ENCODE measurements at regions not wholly inside any gene's neighbourhood (a gene's known extent, or its start where the extent isn't known, plus 50 kb on each side); places are given as distances from the start of the nearest gene placed in this dataset.

DNA sequence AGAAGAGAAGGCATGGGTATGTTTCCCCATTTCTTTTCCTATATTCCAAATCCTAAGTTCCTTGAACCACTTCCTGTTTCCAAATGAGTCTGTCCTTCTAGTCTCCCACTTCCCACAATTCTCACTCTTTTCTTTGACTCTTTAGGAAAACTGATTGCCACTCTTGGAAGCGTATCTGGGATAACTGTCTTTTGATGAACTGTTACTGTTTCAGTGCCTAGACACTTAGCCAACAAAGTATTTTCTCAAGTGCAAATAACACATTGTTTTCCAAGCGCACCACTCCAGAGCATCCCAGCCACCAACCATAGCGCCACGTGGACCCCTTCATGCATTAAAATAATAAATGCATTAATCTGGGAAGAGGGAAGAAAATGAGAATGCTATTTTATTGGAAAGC is 342.8 kb downstream of the MTX2 start:
- TF ChIP-seq, protein P1, sequence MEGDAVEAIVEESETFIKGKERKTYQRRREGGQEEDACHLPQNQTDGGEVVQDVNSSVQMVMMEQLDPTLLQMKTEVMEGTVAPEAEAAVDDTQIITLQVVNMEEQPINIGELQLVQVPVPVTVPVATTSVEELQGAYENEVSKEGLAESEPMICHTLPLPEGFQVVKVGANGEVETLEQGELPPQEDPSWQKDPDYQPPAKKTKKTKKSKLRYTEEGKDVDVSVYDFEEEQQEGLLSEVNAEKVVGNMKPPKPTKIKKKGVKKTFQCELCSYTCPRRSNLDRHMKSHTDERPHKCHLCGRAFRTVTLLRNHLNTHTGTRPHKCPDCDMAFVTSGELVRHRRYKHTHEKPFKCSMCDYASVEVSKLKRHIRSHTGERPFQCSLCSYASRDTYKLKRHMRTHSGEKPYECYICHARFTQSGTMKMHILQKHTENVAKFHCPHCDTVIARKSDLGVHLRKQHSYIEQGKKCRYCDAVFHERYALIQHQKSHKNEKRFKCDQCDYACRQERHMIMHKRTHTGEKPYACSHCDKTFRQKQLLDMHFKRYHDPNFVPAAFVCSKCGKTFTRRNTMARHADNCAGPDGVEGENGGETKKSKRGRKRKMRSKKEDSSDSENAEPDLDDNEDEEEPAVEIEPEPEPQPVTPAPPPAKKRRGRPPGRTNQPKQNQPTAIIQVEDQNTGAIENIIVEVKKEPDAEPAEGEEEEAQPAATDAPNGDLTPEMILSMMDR (IDR thresholded peaks at IDR 0.05; ENCODE audit: insufficient read depth, low read length, poor library complexity, severe bottlenecking), result no peak

DNA sequence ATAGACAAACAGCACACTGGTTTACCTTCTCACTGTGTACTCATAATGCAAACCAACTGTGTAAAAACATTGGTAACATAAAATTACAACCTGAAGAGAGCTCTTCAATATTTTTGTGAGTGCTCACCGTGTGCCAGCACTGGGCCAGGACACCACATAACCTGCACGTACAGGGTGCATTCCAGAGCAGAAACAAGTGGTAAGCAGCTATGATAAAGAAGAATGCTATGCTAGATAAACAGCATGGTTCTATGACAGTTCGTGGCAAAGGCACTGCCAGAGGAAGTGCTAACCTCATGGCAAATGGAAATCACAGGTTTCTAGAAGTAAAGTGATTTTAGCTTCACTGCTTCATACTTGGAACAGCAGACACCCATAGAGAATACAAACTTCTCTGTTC is 343.5 kb downstream of the MTX2 start:
- Histone ChIP-seq H3K27me3 (ENCODE audit: control insufficient read depth, insufficient read depth, low read length) (no peaks in the 10 kb centered on the region), H3K4me3 (ENCODE audit: low read depth, low read length) (no peak overlapping the region), H3K36me3 (ENCODE audit: control insufficient read depth, insufficient read depth, low read length) (no peaks in the 10 kb centered on the region)
- TF ChIP-seq, protein P1 (IDR thresholded peaks at IDR 0.05; ENCODE audit: insufficient read depth, low read length, poor library complexity, severe bottlenecking), result no peak
- DNase-seq (ENCODE audit: low read depth), result peak; percentile 31

More for the DNA sequence above, 342.8 kb downstream of the MTX2 start:
- Histone ChIP-seq H3K36me3 (ENCODE audit: control insufficient read depth, insufficient read depth, low read length) (no peaks in the 10 kb centered on the region), H3K4me3 (ENCODE audit: low read depth, low read length) (no peak overlapping the region), H3K27me3 (ENCODE audit: control insufficient read depth, insufficient read depth, low read length) (no peaks in the 10 kb centered on the region)
- DNase-seq (ENCODE audit: low read depth), result no peak

DNA sequence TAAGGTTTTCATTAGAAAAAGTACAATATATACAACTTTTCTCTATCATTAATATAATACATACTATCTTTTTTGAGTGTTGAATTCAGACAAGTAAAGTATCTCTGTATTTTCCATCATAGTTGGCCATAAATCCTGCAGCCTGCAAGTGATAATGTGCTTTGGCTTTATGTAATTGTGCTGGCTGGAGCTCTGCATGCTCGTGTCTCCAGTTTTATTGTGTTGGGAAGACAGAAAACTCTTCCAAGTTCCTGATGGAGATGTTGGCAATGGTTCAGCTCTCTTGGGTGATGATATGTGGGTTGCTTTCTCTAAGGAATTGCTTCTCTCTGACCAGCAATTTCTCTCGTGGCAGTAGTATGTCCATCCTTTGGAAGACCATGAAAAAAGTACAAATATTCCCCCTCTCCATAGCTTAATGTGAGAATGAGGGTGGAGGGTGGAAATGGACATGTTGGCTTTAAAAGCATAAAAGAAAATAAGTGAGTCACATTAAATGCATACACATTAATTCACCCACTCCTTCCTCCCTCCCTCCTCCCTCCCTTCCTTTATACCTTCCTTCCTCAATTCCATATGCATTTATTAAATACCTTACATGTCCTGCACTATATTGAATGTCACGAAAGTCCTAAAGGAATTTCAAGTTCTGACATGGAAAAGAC is 344.2 kb downstream of the MTX2 start:
- H3K4me3 ChIP-seq (ENCODE audit: low read depth, low read length), result no peak overlapping the region
- DNase-seq (ENCODE audit: low read depth), result no peak
- TF ChIP-seq, protein P1 (IDR thresholded peaks at IDR 0.05; ENCODE audit: insufficient read depth, low read length, poor library complexity, severe bottlenecking), result no peak
- no peaks in the 10 kb centered on the region for H3K36me3 ChIP-seq (ENCODE audit: control insufficient read depth, insufficient read depth, low read length)
- H3K27me3 ChIP-seq (ENCODE audit: control insufficient read depth, insufficient read depth, low read length), result no peaks in the 10 kb centered on the region

DNA sequence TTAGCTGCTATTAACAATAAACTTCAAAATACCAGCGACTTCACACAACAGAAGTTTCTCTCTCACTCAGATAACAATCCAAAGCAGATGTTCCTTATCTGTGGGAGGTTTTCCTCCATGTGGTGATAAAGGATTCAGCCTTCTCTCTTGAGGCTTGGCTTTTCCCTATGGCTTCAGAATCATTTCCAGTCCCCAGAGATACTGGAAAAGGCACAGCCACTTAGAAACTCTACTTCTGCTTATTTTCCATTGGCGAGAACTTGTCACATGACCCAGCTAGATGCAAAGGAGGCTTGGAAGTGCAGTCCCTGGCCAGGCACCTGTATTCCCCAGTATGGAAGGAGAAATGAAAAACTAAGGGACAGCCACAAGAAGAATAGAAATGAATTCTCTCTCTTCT is 344.8 kb downstream of the MTX2 start:
- no peaks in the 10 kb centered on the region for H3K36me3 ChIP-seq (ENCODE audit: control insufficient read depth, insufficient read depth, low read length)
- H3K4me3 ChIP-seq (ENCODE audit: low read depth, low read length), result no peak overlapping the region
- H3K27me3 ChIP-seq (ENCODE audit: control insufficient read depth, insufficient read depth, low read length), result no peaks in the 10 kb centered on the region
- DNase-seq (ENCODE audit: low read depth), result no peak
- TF ChIP-seq, protein P1 (IDR thresholded peaks at IDR 0.05; ENCODE audit: insufficient read depth, low read length, poor library complexity, severe bottlenecking), result no peak

DNA sequence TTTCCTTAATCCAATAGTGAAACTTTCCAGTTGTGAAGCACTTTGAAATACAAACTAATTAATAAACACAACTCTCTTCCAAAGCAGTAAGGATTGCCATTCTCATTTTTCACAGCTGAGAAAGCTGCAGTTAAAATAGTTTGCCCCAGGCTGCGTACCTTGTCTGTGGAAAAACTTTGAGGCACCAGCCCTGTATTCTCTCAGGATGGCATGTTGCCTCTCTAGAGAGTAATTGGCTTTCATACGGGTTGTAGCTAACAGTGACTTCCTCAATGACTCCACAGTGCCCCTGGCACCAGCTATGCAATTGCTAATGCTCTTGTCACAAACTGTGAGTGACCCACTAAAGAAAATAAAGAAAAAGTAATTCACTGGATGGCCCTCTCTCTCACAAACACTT is 345.7 kb downstream of the MTX2 start:
- H3K36me3 ChIP-seq (ENCODE audit: control insufficient read depth, insufficient read depth, low read length), result no peaks in the 10 kb centered on the region
- H3K4me3 ChIP-seq (ENCODE audit: low read depth, low read length), result no peak overlapping the region
- no peaks in the 10 kb centered on the region for H3K27me3 ChIP-seq (ENCODE audit: control insufficient read depth, insufficient read depth, low read length)
- DNase-seq (ENCODE audit: low read depth), result no peak
- TF ChIP-seq, protein P1 (IDR thresholded peaks at IDR 0.05; ENCODE audit: insufficient read depth, low read length, poor library complexity, severe bottlenecking), result no peak

DNA sequence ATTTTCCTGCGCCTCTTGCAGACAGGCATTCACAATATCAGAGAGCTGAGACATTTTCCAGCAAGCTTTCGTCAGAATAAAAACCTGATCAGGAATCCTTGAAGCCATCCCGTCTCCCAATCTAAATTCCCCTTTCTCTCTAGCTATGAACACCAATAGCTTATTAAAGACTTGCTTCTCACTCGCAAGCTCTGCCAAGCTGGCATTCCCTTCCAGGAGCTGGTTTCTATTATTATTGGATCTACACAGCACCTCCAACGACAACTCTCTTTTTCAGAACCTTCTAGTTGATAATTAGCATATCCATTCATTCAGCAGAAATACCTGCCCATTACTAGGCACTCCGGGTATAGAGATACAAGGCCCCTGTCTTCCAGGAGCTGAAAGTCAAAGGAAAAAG is 350.3 kb downstream of the MTX2 start:
- no peak overlapping the region for H3K4me3 ChIP-seq (ENCODE audit: low read depth, low read length)
- no peaks in the 10 kb centered on the region for H3K27me3 ChIP-seq (ENCODE audit: control insufficient read depth, insufficient read depth, low read length)
- TF ChIP-seq, protein P1 (IDR thresholded peaks at IDR 0.05; ENCODE audit: insufficient read depth, low read length, poor library complexity, severe bottlenecking), result no peak
- DNase-seq (ENCODE audit: low read depth), result no peak
- H3K36me3 ChIP-seq (ENCODE audit: control insufficient read depth, insufficient read depth, low read length), result no peaks in the 10 kb centered on the region
